GM18517 (cell line): ENCODE measurements at regions not wholly inside any gene's neighbourhood (a gene's known extent, or its start where the extent isn't known, plus 50 kb on each side); places are given as distances from the start of the nearest gene placed in this dataset.

Experiments
- ATAC-seq: cut with Tn5 transposase; IDR thresholded peaks from one replicate; pipeline ENCODE4 v1.9.1; 2021; ENCODE audit warnings: mild to moderate bottlenecking, moderate library complexity; ENCODE audit not compliant: unreplicated experiment

DNA sequence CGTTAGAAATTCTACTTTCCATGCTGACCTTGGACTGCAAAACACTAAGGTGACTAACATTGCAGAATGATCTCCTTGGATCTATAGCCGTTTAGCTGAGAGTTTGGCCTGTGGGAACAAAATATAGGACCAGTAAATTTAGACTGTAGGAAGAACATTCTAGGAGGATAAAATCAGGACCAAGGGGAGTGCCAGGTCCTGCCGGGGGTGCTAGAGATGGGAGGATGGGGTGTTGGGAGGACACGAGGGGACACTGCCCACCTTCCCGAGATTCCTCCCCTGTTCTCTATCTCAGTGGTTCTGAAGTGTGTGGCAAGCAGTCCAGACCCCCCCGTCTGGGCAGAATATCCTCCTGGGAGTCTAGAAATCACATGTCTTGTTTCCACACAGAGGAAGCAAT lies 445.2 kb downstream of the ZSWIM6 start:
- ATAC-seq: no peak

DNA sequence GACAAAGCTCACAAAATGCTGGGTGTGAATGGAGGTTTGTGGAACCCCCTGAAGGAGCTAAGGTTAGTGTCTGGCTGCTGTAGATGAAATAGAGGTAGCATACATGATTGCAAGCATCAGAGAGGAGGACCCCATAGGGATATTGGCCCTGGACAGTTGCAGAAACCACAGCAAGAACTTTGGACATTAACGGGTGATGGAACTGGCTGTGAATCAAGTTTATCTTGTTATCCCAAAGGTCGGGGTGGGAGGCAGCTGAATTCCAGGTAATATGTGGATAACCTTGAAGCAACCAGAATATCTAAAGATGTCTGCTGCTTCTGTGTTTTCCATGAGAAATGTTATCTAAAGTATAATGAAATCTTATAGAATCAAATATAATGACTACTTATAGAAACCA lies 447.7 kb downstream of the ZSWIM6 start:
- no peak for ATAC-seq

DNA sequence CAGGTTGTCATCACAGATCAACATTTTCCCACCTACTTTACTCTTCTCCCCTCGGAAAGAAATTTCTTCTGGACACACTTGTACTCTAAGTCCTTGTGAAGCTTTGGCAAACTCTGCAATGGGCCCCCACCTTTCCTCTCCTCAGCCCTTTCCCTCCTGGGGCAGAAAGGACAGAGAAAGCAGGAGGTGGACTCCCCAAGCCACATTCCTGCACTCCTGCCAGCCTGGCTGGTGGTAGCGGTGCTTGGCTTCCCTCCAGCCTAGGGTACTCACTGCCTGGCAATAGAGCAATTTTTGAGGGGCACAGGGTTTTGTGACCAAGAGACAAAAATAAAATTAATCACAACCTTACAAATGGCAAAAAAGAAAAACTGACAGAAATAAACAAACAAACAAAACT lies 451.4 kb downstream of the ZSWIM6 start:
- no peak for ATAC-seq

DNA sequence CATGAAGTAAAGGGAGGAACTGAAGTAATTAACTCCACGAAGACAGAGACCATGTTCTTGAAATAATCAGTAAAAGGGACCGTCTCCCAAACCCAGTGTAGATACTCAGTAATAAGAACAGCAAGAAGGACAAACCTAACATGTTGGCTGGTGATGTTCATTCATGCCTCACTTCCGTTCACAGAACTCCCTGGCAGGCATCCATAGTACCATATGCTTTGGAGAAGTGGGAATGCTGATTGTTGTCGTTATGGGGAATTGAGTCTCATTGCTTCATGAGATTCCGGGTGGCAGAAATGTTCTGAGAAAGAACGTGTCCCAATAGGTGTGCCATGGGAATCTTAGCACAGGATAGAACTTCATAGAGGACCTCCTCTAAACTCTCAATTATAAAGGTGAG lies 452.3 kb downstream of the ZSWIM6 start:
- ATAC-seq: no peak

DNA sequence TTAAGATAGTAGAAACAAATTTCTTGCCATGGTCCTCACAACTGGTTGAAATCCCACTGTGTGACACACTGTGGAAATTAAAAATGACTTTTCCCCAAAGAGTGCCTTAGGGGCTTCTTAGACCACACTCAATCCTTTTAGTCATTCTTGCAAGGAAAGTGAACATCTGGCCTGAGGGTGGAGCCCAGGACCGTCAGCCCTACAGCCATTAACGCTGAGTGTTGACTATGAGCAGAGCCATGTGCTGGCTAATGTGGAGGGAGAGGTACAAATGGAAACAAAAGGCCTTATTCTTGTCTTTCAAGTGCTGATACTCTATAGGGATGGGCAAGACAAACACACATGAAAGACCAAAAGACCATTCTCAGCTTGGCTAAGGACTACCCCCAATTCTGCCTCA lies 456.5 kb downstream of the ZSWIM6 start:
- ATAC-seq: no peak

DNA sequence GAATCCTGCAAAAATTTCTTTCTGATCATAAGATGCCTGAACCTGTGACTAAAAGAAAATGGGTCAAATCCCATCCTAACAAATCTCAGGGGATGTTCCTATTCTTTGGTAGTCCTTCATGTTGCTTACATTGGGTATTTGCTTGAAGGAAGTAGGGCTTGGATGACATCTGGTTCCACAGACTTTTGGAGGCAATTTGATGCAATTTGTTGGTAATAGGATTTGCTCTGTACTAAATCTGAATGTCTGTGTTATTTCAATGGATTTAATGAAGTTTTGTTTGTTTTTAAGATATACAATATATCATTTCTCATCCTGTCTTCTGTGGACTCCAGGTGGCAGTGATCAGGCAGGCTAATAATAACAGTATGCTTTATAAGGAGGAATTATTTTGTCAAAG lies 457.9 kb downstream of the ZSWIM6 start:
- ATAC-seq: no peak

DNA sequence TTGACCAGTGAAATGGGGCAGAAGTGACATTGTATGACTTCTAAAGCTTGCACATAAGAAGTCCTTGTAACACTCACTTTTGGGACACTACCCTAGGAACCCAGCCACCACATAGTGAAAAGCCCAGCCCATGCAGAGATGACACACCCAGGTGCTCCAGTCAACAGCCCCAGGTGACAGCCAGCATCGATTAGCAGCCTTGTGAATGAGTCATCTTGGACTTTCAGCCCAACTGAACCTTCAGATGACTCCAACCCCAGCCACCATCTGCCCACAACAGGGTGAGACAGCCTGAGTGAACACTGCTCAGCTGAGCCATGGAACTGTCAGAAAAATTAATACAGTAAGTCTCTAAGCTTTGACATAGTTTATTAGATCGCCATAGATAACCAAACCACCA lies 458.6 kb downstream of the ZSWIM6 start:
- ATAC-seq: peak; percentile 86

DNA sequence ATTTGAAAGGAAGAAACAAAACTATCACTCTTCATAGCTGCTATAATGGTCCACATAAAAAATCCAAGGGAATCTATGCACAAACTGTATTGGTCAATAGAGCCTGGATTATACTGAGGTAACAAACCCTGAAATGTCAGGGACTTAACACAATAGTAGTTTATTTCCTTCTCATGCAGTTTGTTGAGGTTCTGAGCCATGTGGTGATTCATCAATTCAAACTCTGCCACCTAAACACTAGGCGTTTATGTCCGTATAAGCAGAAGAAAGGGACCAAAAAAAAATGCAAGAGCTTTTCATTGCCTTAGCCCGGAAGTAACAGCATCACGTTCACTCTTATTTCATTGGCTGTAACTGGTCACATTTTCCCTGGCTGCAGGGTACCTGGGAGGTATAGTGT lies 464.7 kb downstream of the ZSWIM6 start:
- ATAC-seq: no peak

DNA sequence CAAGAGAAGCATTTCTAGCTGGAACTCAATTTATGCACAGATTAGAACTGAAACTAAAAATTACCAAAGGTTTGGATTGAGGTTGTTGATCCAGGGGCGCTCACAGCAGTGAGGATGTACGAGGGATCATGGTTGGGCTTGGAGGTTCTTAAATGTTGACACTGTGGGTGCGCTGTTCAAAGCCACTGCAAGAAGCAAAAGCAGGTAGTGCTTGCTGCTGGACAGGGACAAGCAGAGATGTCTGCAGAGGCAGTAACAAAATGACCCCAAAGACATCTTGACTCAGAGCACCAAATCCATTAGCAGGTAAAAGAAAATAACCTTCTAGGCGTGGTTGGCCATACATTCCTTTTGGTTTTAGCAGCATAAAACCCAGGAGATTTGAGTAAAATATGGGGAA lies 468.4 kb downstream of the ZSWIM6 start:
- ATAC-seq: no peak

DNA sequence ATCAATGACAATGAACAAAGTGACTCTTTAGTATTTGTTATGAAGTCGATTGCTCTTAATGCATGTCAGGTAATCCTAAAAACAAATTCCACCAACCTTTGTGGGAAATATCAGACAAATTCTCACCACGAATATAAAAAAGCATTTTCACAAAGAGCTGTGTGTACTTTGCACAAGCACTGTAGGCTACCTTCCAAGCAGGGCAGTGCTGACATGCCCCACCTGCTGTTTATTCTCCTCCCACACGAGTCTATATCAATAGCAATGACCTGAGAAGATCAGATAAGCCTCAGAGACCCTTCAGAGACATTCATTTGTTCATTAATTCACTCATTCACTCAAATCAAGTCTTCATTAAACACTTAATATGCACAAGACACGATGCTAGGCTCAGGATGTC lies 469.1 kb downstream of the ZSWIM6 start:
- no peak for ATAC-seq

DNA sequence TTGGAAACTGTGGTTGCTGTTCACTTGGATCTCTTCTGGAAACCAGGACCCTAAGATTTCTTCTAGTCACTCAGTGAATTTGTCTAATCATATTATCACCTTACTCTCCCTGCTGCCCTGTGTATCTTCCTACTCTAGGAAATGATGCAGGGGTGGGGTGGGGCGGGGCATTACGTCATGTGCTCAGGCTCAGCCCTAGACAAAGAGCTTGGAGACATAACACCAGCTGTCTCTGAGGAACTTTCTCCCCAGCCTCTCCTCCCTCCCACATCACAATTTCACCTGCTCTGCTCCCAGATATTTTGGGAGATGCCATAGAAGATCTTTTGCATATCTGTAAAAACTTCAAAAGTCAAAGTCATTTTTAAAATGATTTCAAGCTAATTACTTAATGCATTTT lies 470.4 kb downstream of the ZSWIM6 start:
- ATAC-seq: no peak

DNA sequence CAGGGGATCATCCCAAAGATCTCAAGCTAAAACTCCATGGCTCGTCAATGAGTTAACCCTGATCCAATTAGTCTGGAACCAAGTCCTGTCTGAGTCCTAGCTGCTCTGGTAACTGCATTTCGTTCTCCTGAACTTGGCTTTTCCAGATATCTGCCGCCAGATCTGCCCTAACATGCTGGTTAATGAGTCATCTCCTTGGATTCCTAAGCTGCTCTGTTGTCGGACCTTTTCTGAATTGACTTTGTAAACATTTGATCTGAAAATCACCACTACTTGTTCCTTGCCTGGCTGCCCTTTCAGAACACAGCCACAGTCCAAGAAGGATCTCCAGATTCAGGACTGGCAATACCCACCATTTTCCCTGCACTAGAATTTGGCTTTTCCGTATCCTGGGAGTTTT lies 473.0 kb downstream of the ZSWIM6 start:
- no peak for ATAC-seq

DNA sequence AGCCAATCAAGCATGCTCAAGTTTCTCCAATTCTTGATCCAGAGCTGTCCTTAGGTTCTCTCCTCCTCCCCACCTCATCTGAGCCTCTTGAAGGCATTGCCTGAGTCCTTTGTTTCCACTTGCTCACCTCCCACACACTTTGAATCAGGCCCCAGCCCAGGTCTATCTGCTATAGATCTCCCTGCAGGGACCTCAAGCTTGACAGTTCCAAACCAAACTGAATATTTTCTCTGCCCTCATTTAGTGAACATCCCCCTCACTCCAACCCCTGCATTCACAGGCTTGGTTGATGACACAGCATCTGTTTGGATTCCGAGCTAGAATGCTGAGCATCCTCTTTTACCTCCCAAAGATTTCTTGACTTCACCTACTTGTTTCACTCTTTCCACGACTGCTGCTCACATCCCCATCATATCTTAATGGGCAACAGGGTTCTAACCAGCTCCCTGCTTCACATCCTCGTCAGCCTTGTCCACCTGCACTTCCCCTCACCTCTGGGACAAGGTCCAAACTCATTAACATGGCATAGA lies 474.5 kb downstream of the ZSWIM6 start:
- ATAC-seq: no peak

DNA sequence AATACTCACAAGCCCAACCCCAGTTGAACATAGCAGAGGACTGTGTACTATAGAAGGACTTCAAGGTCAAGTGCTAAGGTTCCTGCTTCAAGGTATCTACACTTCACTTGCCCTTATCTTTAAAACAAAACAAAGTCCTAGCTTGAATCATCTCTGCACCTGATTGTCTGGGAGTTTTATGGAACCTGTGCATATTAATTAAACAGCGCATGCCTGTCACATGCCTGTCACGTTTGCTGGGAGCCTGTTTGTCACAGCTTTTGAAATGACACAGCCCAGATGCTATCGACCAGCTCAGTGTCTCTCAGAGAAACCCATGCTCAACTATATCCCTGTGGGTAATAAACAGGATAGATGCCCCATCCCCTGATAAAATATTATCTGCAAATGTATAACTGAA lies 476.0 kb downstream of the ZSWIM6 start:
- ATAC-seq: no peak

DNA sequence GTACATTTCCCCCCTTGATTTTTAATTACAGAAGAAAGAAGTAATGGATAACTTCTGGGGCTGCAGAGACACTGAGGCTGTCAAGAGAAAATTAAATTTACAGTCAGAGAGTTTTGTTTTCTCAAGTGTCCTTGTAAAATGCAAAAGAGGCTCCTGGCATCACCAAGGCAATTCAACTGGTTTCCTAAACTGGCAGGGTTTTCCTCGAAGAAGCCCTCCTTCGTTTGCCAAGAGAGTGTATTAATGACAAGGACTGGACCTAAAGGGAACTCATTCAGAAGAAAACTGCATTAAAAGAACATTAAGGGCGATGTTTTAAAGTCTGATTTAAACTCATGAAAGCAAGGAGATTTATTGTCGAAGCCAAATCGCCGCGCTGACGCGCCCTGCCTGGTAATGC lies 476.9 kb downstream of the ZSWIM6 start:
- ATAC-seq: no peak

DNA sequence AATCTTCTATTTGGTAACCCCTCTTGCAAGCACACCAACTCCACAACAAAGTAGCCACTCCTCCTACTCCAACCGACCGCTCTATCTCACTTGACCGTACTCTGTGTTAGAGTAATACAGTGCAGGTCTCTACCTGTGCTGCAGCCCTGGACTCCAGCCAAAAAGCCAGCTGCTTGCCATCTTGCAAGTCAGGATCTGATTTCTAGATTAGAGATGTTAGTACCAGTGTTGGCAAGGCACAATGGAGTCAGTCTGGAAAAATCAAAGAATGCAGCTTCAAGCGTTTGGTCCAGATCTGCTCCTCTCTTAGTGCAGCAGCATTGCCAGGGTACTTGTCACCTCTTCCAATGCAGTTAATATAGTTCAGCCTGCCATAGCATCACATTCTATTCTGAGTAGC lies 477.6 kb downstream of the ZSWIM6 start:
- no peak for ATAC-seq

DNA sequence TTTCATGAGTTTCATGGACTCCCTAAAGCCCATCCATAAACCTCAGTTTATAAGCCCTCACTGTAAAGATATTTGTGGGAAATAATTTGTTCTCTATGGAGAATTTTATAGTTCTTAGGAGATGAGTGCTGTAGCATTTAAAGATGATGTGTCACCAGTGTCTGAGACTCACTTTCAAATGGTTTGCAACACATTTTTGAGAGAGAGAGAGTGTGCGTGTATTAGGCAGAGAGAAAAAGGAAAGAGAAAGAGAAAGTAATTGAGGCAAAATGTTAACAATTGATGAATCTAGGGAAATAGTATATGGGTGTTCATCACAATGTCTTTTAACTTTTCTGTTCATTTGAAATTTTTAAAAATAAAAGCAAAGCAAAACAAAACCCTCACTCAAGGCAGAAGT lies 479.0 kb downstream of the ZSWIM6 start:
- ATAC-seq: peak; percentile 63

DNA sequence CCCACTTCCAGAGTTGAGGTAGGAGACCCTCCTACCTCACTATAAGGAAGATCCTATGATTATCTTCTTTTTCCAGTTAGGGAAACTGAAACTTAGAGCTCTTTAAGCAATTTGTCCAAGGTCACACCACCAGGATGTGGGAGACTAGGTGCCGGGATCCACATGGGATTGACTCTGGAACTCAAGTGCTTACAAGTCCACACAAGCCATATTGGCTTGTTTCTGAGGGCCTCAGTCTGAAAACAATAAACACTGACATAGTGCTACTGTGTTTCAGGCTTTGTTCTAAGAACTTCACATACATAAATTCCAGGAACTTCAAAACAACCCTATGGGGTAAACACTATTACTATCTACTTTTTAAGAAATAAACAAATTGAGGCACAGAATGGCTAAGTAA lies 481.3 kb downstream of the ZSWIM6 start:
- no peak for ATAC-seq

DNA sequence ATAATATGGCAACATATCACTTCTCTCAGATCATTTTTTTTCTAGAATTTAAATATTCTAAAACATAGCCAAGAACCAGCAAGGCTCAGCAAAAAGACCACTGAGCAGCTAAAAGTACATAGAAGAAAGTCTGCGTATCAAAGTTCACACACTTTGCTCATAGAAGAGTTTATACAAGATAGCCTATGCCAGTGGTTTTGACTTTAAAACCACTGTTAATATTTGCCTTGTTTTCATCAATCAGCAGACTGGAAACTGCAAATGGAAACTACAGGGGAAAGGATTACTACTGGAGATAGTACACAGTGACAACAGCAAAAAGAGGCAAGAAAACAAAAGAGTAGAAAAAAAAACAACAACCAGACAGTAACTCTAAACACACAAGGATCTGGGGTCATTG lies 483.3 kb downstream of the ZSWIM6 start:
- no peak for ATAC-seq

DNA sequence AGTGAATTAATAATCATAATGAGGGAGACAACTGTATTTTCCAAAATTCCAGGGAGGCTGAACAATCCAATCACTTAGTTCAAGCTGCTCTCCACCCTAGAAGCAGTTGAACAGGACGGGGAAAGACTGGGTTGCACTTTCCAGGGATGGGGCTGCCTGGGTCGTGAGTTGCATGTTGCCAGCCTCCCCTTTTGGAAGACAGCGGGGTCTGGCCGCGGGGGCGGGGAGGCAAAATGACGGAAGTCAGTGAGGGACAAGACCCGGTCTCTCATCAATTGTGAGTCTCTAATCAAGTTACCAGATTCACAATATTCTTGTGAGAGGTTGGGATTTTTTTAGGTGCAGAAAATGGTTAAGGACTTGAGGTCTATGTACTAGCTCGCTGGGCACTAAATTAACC lies 484.1 kb downstream of the ZSWIM6 start:
- no peak for ATAC-seq

DNA sequence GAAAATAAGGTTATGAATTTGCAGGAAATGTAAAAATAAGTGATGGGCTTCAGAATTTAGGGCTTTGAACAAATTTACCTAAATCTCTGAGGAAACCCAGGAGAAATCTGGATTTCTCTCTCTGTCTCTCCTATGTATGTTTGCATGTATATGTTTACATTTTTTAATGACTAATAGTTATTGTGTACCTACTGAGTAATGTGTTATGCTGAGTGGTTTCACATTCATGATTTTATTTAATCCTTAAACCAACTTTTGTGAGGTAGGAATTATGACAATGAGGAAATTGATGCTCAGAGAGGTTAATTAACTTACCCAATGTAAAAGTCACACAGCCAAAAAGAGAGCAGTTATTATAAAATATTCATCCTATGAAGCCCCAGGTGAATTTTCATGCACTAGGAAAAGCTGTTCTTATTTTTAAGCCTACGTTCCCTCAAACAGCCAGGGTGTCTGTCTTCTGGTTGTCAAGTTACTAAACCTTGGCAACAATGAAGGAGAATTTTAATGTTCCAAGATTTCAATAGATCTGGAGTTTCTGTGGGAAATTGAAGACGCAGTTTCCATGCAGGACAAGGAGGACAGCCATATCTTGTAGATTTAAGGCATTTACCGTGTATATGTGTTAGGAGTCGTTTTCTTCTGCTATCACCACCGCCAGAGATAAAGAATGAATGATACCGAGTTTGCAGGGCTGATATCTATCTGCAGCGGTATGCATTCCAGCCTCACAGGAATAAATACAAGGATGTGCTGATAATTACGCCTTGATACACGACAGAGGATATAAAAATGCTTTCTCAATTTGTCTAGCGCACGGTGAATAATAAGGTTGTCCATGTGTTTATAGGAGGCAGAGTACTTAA lies 484.8 kb downstream of the ZSWIM6 start:
- ATAC-seq: no peak

DNA sequence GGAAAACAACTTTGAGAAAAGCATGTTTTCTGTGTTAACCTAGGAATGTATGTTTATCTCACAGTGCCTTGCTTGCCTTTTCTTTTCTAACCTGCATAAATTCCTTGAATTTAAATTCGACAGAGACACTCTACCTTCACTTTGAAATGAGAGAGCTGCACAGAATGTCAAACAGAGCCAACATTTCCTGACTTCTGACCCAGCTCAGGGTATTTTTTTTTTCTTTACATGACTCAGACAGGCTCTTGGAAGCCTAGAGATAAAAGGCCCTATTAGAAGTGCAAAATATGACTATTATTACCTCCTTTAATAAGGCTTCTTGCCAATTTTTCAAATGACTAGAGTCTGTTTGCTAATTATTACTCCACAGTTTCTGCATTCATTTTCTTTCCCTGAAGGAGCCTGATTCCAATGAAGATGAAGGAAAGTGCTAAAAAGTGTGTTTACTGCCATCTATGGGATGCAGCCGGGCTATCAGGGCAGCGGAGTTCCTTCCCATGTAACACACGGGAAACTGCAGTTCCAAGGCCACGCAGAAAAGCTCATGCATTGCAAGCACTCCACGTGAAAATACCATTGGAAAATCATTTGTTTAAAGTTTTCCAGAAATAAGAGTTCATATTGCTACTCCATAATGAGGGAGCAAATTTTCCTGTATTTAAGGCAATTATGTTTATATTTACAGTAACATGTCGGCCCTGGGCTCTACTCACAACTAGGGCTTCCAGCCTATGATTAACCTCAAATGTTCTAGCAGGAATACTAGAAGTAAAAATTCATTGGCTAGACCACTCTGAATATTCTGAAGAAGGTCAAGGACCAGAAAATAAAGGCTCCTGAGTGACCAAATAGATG lies 485.6 kb downstream of the ZSWIM6 start:
- ATAC-seq: no peak
